ENCODE measurements at regions not wholly inside any gene's neighbourhood (a gene's known extent, or its start where the extent isn't known, plus 50 kb on each side); places are given as distances from the start of the nearest gene placed in this dataset.

DNA sequence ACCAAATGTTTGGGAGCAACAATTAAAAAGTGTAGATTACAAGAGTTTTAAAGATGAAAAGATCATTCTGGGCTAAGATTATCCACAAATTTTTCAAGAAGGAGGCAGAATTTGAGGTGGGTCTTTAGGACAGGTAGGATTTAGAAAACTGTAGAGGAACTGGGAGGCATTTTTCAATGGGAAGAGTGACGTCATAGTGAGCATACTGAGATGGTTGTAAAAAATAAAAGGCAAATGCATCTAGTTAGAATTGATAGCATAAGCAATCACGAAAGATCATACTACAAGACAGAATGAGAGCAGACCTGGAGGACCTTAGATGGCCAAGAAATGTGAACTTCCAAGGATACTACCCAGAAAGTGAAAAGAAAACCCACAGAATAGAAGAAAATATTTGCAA, 131.6 kb upstream of the G2E3 start:
- WGBS (ENCODE audit: low lambda C conversion rate) = 5% methylated on average over 2 of the region's 2 CpGs
- H3K4me3 ChIP-seq (ENCODE audit: low read depth in 2 of 2, low read length in 1 of 2) = no peak overlapping the region
- POLR2A ChIA-PET = no interaction called here
- no peaks in the 10 kb centered on the region for H3K36me3 ChIP-seq (replicated peaks in 1 of 2; ENCODE audit: control insufficient read depth in 1 of 2, insufficient read depth in 2 of 2, low read length in 1 of 2)
- no peak overlapping the region for H3K9ac ChIP-seq
- H3K9me2 ChIP-seq = no peaks in the 10 kb centered on the region
- TF ChIP-seq RFX5 (IDR thresholded peaks at IDR 0.05; ENCODE audit: low read length) (no peak), NFIC (IDR thresholded peaks at IDR 0.05; ENCODE audit: borderline replicate concordance) (no peak), JUND (IDR thresholded peaks at IDR 0.05) (no peak), MXI1 (IDR thresholded peaks at IDR 0.05; ENCODE audit: low read depth, low read length) (no peak)
- TF ChIP-seq, protein P1, sequence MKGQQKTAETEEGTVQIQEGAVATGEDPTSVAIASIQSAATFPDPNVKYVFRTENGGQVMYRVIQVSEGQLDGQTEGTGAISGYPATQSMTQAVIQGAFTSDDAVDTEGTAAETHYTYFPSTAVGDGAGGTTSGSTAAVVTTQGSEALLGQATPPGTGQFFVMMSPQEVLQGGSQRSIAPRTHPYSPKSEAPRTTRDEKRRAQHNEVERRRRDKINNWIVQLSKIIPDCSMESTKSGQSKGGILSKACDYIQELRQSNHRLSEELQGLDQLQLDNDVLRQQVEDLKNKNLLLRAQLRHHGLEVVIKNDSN (IDR thresholded peaks at IDR 0.05; ENCODE audit: borderline replicate concordance, low read depth) = no peak
- TF ChIP-seq, protein P2, sequence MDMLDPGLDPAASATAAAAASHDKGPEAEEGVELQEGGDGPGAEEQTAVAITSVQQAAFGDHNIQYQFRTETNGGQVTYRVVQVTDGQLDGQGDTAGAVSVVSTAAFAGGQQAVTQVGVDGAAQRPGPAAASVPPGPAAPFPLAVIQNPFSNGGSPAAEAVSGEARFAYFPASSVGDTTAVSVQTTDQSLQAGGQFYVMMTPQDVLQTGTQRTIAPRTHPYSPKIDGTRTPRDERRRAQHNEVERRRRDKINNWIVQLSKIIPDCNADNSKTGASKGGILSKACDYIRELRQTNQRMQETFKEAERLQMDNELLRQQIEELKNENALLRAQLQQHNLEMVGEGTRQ (IDR thresholded peaks at IDR 0.05; ENCODE audit: borderline replicate concordance, low read depth, low read length) = no peak
- TF ChIP-seq, protein P3, sequence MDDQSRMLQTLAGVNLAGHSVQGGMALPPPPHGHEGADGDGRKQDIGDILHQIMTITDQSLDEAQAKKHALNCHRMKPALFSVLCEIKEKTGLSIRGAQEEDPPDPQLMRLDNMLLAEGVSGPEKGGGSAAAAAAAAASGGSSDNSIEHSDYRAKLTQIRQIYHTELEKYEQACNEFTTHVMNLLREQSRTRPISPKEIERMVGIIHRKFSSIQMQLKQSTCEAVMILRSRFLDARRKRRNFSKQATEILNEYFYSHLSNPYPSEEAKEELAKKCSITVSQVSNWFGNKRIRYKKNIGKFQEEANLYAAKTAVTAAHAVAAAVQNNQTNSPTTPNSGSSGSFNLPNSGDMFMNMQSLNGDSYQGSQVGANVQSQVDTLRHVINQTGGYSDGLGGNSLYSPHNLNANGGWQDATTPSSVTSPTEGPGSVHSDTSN (IDR thresholded peaks at IDR 0.05) = no peak
- H3K4me1 ChIP-seq (ENCODE audit: control insufficient read depth in 1 of 2, insufficient read depth in 2 of 2, low read depth in 1 of 2, low read length in 1 of 2) = no peaks in the 10 kb centered on the region
- no peaks in the 10 kb centered on the region for H3K9me3 ChIP-seq
- H3K4me2 ChIP-seq = no peak overlapping the region
- H3K27ac ChIP-seq (ENCODE audit: low read depth in 2 of 2, low read length in 1 of 2) = no peak overlapping the region
- H3K79me2 ChIP-seq (ENCODE audit: insufficient read depth) = no peaks in the 10 kb centered on the region
- no peak overlapping the region for H2AFZ ChIP-seq (ENCODE audit: low read depth)
- H4K20me1 ChIP-seq (ENCODE audit: insufficient read depth) = no peaks in the 10 kb centered on the region
- no peaks in the 10 kb centered on the region for H3F3A ChIP-seq (replicated peaks; ENCODE audit: insufficient read depth)
- no peak for DNase-seq
- H3K27me3 ChIP-seq (ENCODE audit: insufficient read depth) = no peaks in the 10 kb centered on the region; the same call in 1 of the 2 replicates
- CTCF ChIA-PET = interaction anchor here (1.4 kb wide), 1 partner anchor 52 kb away, joined by 3 read pairs; no protein-coding TSS in a partner anchor

DNA sequence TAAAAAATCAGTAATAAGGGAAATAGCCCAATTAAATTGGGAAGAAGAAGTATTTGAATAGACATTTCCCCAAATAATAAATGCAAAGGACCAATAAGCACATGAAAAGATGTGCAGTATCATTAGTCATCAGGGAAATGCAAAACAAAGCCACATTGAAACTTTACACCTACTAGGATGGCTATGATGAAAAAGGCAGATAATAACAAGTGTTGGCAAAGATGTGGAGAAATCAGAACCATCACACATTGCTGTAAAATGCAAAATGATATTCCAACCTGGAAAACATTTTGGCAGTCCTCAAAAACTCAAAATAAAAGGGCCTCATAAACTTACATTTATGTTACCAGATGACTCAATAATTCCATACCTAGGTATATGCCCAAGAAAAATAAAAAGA, 131.1 kb upstream of the G2E3 start:
- H3K27me3 ChIP-seq (ENCODE audit: insufficient read depth) = no peaks in the 10 kb centered on the region; the same call in 1 of the 2 replicates
- H3K4me2 ChIP-seq = no peak overlapping the region
- no peak overlapping the region for H3K9ac ChIP-seq
- POLR2A ChIA-PET = no interaction called here
- H3K79me2 ChIP-seq (ENCODE audit: insufficient read depth) = no peaks in the 10 kb centered on the region
- no peak for DNase-seq
- no peaks in the 10 kb centered on the region for H3K36me3 ChIP-seq (replicated peaks in 1 of 2; ENCODE audit: control insufficient read depth in 1 of 2, insufficient read depth in 2 of 2, low read length in 1 of 2)
- no peaks in the 10 kb centered on the region for H3F3A ChIP-seq (replicated peaks; ENCODE audit: insufficient read depth)
- no peaks in the 10 kb centered on the region for H3K9me2 ChIP-seq
- CTCF ChIA-PET = no interaction called here
- no peak for TF ChIP-seq FOSL2 (IDR thresholded peaks at IDR 0.05; ENCODE audit: borderline replicate concordance, low read depth)
- no peak for TF ChIP-seq SMC3 (IDR thresholded peaks at IDR 0.05; ENCODE audit: low read depth, low read length)
- TF ChIP-seq, protein P4, sequence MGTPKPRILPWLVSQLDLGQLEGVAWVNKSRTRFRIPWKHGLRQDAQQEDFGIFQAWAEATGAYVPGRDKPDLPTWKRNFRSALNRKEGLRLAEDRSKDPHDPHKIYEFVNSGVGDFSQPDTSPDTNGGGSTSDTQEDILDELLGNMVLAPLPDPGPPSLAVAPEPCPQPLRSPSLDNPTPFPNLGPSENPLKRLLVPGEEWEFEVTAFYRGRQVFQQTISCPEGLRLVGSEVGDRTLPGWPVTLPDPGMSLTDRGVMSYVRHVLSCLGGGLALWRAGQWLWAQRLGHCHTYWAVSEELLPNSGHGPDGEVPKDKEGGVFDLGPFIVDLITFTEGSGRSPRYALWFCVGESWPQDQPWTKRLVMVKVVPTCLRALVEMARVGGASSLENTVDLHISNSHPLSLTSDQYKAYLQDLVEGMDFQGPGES (IDR thresholded peaks at IDR 0.05; ENCODE audit: low read depth, low read length) = no peak
- no peak for TF ChIP-seq MEF2A (IDR thresholded peaks at IDR 0.05; ENCODE audit: borderline replicate concordance, low read depth)
- no peak for TF ChIP-seq YY1 (IDR thresholded peaks at IDR 0.05; ENCODE audit: low read depth)
- no peak for TF ChIP-seq GATA2 (CRISPR knock-in tag; IDR thresholded peaks at IDR 0.05)
- TF ChIP-seq, protein P2 (IDR thresholded peaks at IDR 0.05; ENCODE audit: borderline replicate concordance, low read depth, low read length) = no peak
- no peaks in the 10 kb centered on the region for H3K4me1 ChIP-seq (ENCODE audit: control insufficient read depth in 1 of 2, insufficient read depth in 2 of 2, low read depth in 1 of 2, low read length in 1 of 2)
- no peak overlapping the region for H3K27ac ChIP-seq (ENCODE audit: low read depth in 2 of 2, low read length in 1 of 2)
- no peak overlapping the region for H2AFZ ChIP-seq (ENCODE audit: low read depth)
- H3K4me3 ChIP-seq (ENCODE audit: low read depth in 2 of 2, low read length in 1 of 2) = no peak overlapping the region
- no peaks in the 10 kb centered on the region for H4K20me1 ChIP-seq (ENCODE audit: insufficient read depth)
- H3K9me3 ChIP-seq = no peaks in the 10 kb centered on the region

All from SK-N-SH (cell line).